ENCODE measurements at regions not wholly inside any gene's neighbourhood (a gene's known extent, or its start where the extent isn't known, plus 50 kb on each side); places are given as distances from the start of the nearest gene placed in this dataset.

DNA sequence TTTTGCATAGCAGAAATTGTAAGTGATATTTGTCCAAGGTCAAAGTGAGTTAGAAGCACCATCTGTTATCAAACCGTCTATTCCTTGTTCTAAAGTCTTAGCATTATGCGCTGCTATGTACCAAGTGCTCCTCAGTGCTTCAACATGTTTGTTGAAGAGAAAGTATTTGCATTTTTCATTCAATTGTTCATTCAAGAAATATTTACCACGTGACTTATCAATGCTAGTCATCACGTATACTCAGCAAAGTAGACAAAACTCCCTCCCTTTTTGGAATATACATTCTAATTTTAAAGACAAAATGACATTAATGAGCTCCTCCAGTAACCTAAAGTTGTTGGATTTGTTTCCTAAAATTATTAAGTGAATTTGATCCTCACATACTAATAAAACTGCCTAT is 388.0 kb upstream of the CDH8 start:
- no peak overlapping the region for H3K4me3 ChIP-seq (ENCODE audit: low read length)
- H2AFZ ChIP-seq (ENCODE audit: low read depth, low read length), result no peak overlapping the region
- H3K9me2 ChIP-seq (ENCODE audit: insufficient read depth, low read length), result no peaks in the 10 kb centered on the region
- H3K27ac ChIP-seq (ENCODE audit: low read length), result no peak overlapping the region
- H3K4me2 ChIP-seq (ENCODE audit: low read length), result no peak overlapping the region
- no peaks in the 10 kb centered on the region for H3K79me2 ChIP-seq (replicated peaks; ENCODE audit: insufficient read depth, low read length)
- no peak overlapping the region for H3K9ac ChIP-seq (ENCODE audit: low read length)
- TF ChIP-seq EP300 (conservative IDR thresholded peaks at IDR 0.05; ENCODE audit: poor library complexity, severe bottlenecking) (no peak), MXI1 (conservative IDR thresholded peaks at IDR 0.05; ENCODE audit: poor library complexity, severe bottlenecking) (no peak), POLR2AphosphoS5 (IDR thresholded peaks at IDR 0.05) (no peak), SMC3 (conservative IDR thresholded peaks at IDR 0.05; ENCODE audit: poor library complexity) (no peak)
- TF ChIP-seq, protein P1, sequence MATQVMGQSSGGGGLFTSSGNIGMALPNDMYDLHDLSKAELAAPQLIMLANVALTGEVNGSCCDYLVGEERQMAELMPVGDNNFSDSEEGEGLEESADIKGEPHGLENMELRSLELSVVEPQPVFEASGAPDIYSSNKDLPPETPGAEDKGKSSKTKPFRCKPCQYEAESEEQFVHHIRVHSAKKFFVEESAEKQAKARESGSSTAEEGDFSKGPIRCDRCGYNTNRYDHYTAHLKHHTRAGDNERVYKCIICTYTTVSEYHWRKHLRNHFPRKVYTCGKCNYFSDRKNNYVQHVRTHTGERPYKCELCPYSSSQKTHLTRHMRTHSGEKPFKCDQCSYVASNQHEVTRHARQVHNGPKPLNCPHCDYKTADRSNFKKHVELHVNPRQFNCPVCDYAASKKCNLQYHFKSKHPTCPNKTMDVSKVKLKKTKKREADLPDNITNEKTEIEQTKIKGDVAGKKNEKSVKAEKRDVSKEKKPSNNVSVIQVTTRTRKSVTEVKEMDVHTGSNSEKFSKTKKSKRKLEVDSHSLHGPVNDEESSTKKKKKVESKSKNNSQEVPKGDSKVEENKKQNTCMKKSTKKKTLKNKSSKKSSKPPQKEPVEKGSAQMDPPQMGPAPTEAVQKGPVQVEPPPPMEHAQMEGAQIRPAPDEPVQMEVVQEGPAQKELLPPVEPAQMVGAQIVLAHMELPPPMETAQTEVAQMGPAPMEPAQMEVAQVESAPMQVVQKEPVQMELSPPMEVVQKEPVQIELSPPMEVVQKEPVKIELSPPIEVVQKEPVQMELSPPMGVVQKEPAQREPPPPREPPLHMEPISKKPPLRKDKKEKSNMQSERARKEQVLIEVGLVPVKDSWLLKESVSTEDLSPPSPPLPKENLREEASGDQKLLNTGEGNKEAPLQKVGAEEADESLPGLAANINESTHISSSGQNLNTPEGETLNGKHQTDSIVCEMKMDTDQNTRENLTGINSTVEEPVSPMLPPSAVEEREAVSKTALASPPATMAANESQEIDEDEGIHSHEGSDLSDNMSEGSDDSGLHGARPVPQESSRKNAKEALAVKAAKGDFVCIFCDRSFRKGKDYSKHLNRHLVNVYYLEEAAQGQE (IDR thresholded peaks at IDR 0.05; ENCODE audit: borderline replicate concordance), result no peak
- H3K9me3 ChIP-seq (ENCODE audit: low read length), result no peaks in the 10 kb centered on the region
- no peaks in the 10 kb centered on the region for H4K20me1 ChIP-seq (ENCODE audit: insufficient read depth)
- H3K27me3 ChIP-seq (ENCODE audit: insufficient read depth, low read depth, low read length), result no peaks in the 10 kb centered on the region
- H3F3A ChIP-seq (ENCODE audit: insufficient read depth, low read length, poor library complexity, severe bottlenecking), result no peaks in the 10 kb centered on the region
- H3K36me3 ChIP-seq (ENCODE audit: insufficient read depth, low read length), result no peaks in the 10 kb centered on the region

DNA sequence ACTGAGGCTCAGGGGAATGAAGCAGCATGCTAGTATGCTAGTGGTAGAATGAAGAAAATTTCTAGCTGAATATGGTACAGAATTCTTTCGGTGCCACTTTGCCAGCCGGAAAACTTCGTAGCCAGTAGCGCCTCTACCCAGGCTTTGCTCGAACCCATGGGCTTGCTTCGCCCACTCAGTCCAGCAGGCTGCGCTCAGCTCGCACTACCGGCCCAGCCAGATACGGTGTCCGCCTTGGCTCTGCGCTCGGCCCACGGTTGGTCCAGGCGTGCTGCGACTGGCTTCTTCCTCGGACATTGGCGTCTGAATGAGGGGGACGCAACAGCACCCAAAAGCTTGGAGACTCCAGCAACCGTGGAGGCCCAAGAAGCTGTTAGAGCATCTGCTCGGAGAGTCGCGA is 372.5 kb upstream of the CDH8 start:
- Histone ChIP-seq H3K9me2 (ENCODE audit: insufficient read depth, low read length) (no peaks in the 10 kb centered on the region), H2AFZ (ENCODE audit: low read depth, low read length) (no peak overlapping the region), H3K27ac (ENCODE audit: low read length) (no peak overlapping the region), H3K9me3 (ENCODE audit: low read length) (no peaks in the 10 kb centered on the region), H3K4me3 (ENCODE audit: low read length) (no peak overlapping the region), H3K27me3 (ENCODE audit: insufficient read depth, low read depth, low read length) (no peaks in the 10 kb centered on the region), H4K20me1 (ENCODE audit: insufficient read depth) (no peaks in the 10 kb centered on the region), H3K79me2 (replicated peaks; ENCODE audit: insufficient read depth, low read length) (no peaks in the 10 kb centered on the region), H3F3A (ENCODE audit: insufficient read depth, low read length, poor library complexity, severe bottlenecking) (no peaks in the 10 kb centered on the region), H3K36me3 (ENCODE audit: insufficient read depth, low read length) (no peaks in the 10 kb centered on the region), H3K4me2 (ENCODE audit: low read length) (no peak overlapping the region), H3K9ac (ENCODE audit: low read length) (no peak overlapping the region)
- TF ChIP-seq MXI1 (conservative IDR thresholded peaks at IDR 0.05; ENCODE audit: poor library complexity, severe bottlenecking) (no peak), TAF1 (IDR thresholded peaks at IDR 0.05; ENCODE audit: low read depth) (no peak), EP300 (conservative IDR thresholded peaks at IDR 0.05; ENCODE audit: poor library complexity, severe bottlenecking) (no peak), EZH2 (IDR thresholded peaks at IDR 0.05; ENCODE audit: borderline replicate concordance, insufficient read depth, low read length, poor library complexity, severe bottlenecking) (no peak), SMC3 (conservative IDR thresholded peaks at IDR 0.05; ENCODE audit: poor library complexity) (no peak), RAD21 (conservative IDR thresholded peaks at IDR 0.05) (no peak), POLR2AphosphoS5 (IDR thresholded peaks at IDR 0.05) (no peak)
- TF ChIP-seq, protein P1 (IDR thresholded peaks at IDR 0.05; ENCODE audit: borderline replicate concordance), result no peak
- TF ChIP-seq, protein P2, sequence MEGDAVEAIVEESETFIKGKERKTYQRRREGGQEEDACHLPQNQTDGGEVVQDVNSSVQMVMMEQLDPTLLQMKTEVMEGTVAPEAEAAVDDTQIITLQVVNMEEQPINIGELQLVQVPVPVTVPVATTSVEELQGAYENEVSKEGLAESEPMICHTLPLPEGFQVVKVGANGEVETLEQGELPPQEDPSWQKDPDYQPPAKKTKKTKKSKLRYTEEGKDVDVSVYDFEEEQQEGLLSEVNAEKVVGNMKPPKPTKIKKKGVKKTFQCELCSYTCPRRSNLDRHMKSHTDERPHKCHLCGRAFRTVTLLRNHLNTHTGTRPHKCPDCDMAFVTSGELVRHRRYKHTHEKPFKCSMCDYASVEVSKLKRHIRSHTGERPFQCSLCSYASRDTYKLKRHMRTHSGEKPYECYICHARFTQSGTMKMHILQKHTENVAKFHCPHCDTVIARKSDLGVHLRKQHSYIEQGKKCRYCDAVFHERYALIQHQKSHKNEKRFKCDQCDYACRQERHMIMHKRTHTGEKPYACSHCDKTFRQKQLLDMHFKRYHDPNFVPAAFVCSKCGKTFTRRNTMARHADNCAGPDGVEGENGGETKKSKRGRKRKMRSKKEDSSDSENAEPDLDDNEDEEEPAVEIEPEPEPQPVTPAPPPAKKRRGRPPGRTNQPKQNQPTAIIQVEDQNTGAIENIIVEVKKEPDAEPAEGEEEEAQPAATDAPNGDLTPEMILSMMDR (IDR thresholded peaks at IDR 0.05; ENCODE audit: poor library complexity, severe bottlenecking), result no peak
